ENCODE measurements at regions not wholly inside any gene's neighbourhood (a gene's known extent, or its start where the extent isn't known, plus 50 kb on each side); places are given as distances from the start of the nearest gene placed in this dataset.
A peak's percentile ranks its signal among the peaks of the same experiment; 100 is the strongest.

DNA sequence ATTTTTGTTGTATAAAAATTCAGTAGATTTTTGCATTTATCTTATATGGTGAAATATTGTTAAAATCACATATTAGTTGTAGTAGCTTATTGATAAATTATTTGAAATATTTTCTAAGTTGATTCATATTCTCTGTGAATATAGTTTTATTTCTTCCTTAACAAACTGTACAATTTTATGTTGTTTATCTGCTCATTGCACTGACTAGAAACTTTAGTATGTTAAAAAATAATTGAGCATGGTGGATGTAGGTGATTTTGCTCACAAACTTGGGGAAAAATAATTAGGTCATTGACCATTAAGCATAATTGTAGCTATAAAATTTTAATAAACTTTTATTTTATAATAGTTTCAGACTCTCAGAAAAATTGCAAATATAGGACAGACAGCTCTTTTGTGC is 1445.3 kb upstream of the MIR17HG start:
- ChIA-PET CTCF (interaction anchor here (0.6 kb wide), 1 partner anchor 316 kb away, joined by 5 read pairs; no protein-coding TSS in a partner anchor), POLR2A (ENCODE audit: low non-redundant PET) (no interaction called here)
- no peak overlapping the region for H3K27ac ChIP-seq
- TF ChIP-seq, protein P1, sequence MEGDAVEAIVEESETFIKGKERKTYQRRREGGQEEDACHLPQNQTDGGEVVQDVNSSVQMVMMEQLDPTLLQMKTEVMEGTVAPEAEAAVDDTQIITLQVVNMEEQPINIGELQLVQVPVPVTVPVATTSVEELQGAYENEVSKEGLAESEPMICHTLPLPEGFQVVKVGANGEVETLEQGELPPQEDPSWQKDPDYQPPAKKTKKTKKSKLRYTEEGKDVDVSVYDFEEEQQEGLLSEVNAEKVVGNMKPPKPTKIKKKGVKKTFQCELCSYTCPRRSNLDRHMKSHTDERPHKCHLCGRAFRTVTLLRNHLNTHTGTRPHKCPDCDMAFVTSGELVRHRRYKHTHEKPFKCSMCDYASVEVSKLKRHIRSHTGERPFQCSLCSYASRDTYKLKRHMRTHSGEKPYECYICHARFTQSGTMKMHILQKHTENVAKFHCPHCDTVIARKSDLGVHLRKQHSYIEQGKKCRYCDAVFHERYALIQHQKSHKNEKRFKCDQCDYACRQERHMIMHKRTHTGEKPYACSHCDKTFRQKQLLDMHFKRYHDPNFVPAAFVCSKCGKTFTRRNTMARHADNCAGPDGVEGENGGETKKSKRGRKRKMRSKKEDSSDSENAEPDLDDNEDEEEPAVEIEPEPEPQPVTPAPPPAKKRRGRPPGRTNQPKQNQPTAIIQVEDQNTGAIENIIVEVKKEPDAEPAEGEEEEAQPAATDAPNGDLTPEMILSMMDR (conservative IDR thresholded peaks at IDR 0.05; ENCODE audit: low read depth): no peak
- DNase-seq (ENCODE audit: low spot score): no peak

GRCh38 chr13:89903115-89903514 is 1444.4 kb upstream of the MIR17HG start:
- ChIA-PET CTCF (no interaction called here), POLR2A (ENCODE audit: low non-redundant PET) (no interaction called here)
- DNase-seq (ENCODE audit: low spot score): no peak
- H3K27ac ChIP-seq: no peak overlapping the region
- TF ChIP-seq, protein P1 (conservative IDR thresholded peaks at IDR 0.05; ENCODE audit: low read depth): no peak

DNA sequence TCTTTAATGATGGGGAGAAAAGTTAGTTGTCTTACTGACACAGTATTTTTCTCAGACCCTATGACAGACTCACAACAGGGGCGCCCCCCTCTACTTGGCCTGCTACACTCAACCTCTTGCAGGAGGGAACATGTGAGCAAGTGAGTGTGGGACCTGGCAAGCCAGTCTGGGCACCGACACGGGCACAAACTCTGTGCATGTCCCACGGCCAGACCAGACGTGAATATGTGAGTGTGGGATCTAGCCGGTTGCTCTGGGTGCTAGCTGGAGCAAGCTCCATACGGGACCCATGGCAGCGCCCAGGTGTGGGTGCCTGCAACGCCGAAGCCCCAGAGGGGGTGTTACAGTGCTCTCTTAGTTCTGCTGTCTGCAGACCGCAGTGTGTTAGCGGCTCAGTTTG is 1437.3 kb upstream of the MIR17HG start:
- ChIA-PET CTCF (no interaction called here), POLR2A (ENCODE audit: low non-redundant PET) (no interaction called here)
- TF ChIP-seq, protein P1 (conservative IDR thresholded peaks at IDR 0.05; ENCODE audit: low read depth): no peak
- no peak for DNase-seq (ENCODE audit: low spot score)
- H3K27ac ChIP-seq: no peak overlapping the region

DNA sequence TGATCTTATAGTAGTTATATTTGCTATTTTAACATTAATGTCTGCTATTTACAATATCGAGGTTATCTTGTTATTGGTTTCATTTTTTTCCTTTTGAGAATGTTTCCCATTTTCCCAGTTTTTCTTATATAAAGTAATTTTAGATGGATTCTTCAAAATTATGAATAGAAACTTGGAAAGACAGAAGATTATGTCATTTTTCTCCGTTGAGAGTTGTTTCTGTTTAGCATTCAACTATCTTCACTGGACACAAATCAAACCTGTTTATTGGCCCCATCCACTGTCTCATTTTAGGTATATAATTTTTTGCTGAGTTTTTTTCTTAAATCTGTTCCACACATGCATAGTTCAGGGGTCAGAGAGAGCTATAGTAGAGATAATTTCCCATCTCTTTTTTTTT is 1430.9 kb upstream of the MIR17HG start:
- TF ChIP-seq, protein P1 (conservative IDR thresholded peaks at IDR 0.05; ENCODE audit: low read depth): no peak
- CTCF ChIA-PET: no interaction called here

DNA sequence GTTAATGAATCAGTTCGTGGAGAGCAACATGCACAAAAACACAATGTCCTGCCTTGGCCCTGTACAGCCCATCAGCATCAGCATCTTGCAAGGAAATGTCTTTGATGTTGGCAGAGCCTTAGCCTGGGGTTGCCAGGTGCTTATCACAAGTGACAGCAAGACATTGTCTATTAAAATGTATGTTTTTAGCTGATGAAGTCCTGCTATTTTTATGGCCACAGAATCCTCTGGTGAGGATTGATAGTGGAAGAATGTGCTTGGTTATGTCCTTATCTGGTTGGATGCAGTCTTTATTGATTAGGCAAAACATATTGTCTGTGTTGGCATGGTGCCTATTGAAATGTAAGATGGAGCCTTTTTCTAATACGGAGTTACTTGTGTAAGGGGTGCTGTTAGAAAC is 1427.0 kb upstream of the MIR17HG start:
- no peak for DNase-seq (ENCODE audit: low spot score)
- ChIA-PET POLR2A (ENCODE audit: low non-redundant PET) (no interaction called here), CTCF (interaction anchor here (1.0 kb wide), 1 partner anchor 224 kb away, joined by 3 read pairs; no protein-coding TSS in a partner anchor)
- TF ChIP-seq, protein P1 (conservative IDR thresholded peaks at IDR 0.05; ENCODE audit: low read depth): no peak
- no peak overlapping the region for H3K27ac ChIP-seq

More for the DNA sequence above, 1430.9 kb upstream of the MIR17HG start:
- H3K27ac ChIP-seq: no peak overlapping the region
- POLR2A ChIA-PET (ENCODE audit: low non-redundant PET): no interaction called here
- DNase-seq (ENCODE audit: low spot score): no peak

DNA sequence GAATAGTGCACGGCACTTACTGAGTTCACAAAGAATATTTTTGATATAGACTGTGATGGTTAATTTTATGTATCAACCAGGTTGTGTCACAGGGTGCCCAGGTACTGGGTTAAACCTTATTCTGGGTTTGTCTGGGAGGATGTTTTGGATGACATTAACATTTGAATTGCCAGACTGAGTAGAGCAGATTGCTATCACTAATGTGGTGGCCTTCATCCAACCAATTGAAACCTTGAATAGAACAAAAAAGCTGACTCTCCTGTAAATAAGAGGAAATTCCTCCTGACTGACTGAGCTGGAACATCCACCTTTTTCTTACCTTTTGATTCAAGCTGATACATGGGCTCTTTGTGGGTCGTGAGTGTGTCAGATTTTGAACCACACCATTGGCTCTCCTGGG is 1424.4 kb upstream of the MIR17HG start:
- CTCF ChIA-PET: interaction anchor here (0.6 kb wide), 1 partner anchor 54 kb away, joined by 3 read pairs; no protein-coding TSS in a partner anchor
- POLR2A ChIA-PET (ENCODE audit: low non-redundant PET): no interaction called here
- TF ChIP-seq, protein P1 (conservative IDR thresholded peaks at IDR 0.05; ENCODE audit: low read depth): no peak
- no peak for DNase-seq (ENCODE audit: low spot score)
- no peak overlapping the region for H3K27ac ChIP-seq

- DNase-seq (ENCODE audit: low spot score): peak; percentile 6
- ChIA-PET CTCF (no interaction called here), POLR2A (ENCODE audit: low non-redundant PET) (no interaction called here)
- TF ChIP-seq, protein P1 (conservative IDR thresholded peaks at IDR 0.05; ENCODE audit: low read depth): no peak
- no peak overlapping the region for H3K27ac ChIP-seq
These were observed 1423.8 kb upstream of the MIR17HG start for GRCh38 chr13:89923736-89924135.

Data from RWPE1 (cell line).